ENCODE measurements at regions not wholly inside any gene's neighbourhood (a gene's known extent, or its start where the extent isn't known, plus 50 kb on each side); places are given as distances from the start of the nearest gene placed in this dataset.
"Not testable (repeated sequence)": the region's sequence is repeated elsewhere in the genome, so short reads cannot be mapped to it uniquely, and the experiment has no call there.

GRCh38 chr5:92242170-92242569 lies 859.1 kb upstream of the ARRDC3 start:
- TF ChIP-seq SPI1 (IDR thresholded peaks at IDR 0.05; ENCODE audit: borderline replicate concordance, low read depth): no peak
- no peak for TF ChIP-seq CTCF (IDR thresholded peaks at IDR 0.05; ENCODE audit: insufficient read depth, low read length)
- no peak for TF ChIP-seq GABPA (IDR thresholded peaks at IDR 0.05; ENCODE audit: low read depth)
- no peak for TF ChIP-seq POLR2AphosphoS5 (IDR thresholded peaks at IDR 0.05; ENCODE audit: low read depth)
- no peak for TF ChIP-seq REST (IDR thresholded peaks at IDR 0.05; ENCODE audit: insufficient replicate concordance, low read depth)
- H3K27ac ChIP-seq (replicated peaks): no peak overlapping the region
- no peak for DNase-seq (ENCODE audit: low read depth in 1 of 2, low spot score in 1 of 2)
- no peaks in the 10 kb centered on the region for H3K27me3 ChIP-seq (ENCODE audit: insufficient read depth, poor library complexity, severe bottlenecking)
- H3K4me3 ChIP-seq (replicated peaks; ENCODE audit: insufficient read depth, low read length): no peak overlapping the region

- Histone ChIP-seq H3K27me3 (ENCODE audit: insufficient read depth, poor library complexity, severe bottlenecking) (no peaks in the 10 kb centered on the region), H3K27ac (replicated peaks) (no peak overlapping the region), H3K4me3 (replicated peaks; ENCODE audit: insufficient read depth, low read length) (no peak overlapping the region)
- no peak for TF ChIP-seq SPI1 (IDR thresholded peaks at IDR 0.05; ENCODE audit: borderline replicate concordance, low read depth)
- no peak for TF ChIP-seq POLR2AphosphoS5 (IDR thresholded peaks at IDR 0.05; ENCODE audit: low read depth)
- no peak for TF ChIP-seq CTCF (IDR thresholded peaks at IDR 0.05; ENCODE audit: insufficient read depth, low read length)
- TF ChIP-seq GABPA (IDR thresholded peaks at IDR 0.05; ENCODE audit: low read depth): no peak
- TF ChIP-seq REST (IDR thresholded peaks at IDR 0.05; ENCODE audit: insufficient replicate concordance, low read depth): no peak
- no peak for DNase-seq (ENCODE audit: low read depth in 1 of 2, low spot score in 1 of 2)
Observed at GRCh38 chr5:92237896-92238295, 854.8 kb upstream of the ARRDC3 start.

- no peak overlapping the region for H3K4me3 ChIP-seq (replicated peaks; ENCODE audit: insufficient read depth, low read length)
- no peak overlapping the region for H3K27ac ChIP-seq (replicated peaks)
- DNase-seq (ENCODE audit: low read depth in 1 of 2, low spot score in 1 of 2): no peak
- no peak for TF ChIP-seq POLR2AphosphoS5 (IDR thresholded peaks at IDR 0.05; ENCODE audit: low read depth)
- no peak for TF ChIP-seq SPI1 (IDR thresholded peaks at IDR 0.05; ENCODE audit: borderline replicate concordance, low read depth)
- TF ChIP-seq CTCF (IDR thresholded peaks at IDR 0.05; ENCODE audit: insufficient read depth, low read length): no peak
- no peak for TF ChIP-seq REST (IDR thresholded peaks at IDR 0.05; ENCODE audit: insufficient replicate concordance, low read depth)
- no peak for TF ChIP-seq GABPA (IDR thresholded peaks at IDR 0.05; ENCODE audit: low read depth)
- no peaks in the 10 kb centered on the region for H3K27me3 ChIP-seq (ENCODE audit: insufficient read depth, poor library complexity, severe bottlenecking)
Observed at GRCh38 chr5:92222449-92222848, 839.3 kb upstream of the ARRDC3 start.

- H3K27me3 ChIP-seq (ENCODE audit: insufficient read depth, poor library complexity, severe bottlenecking); H3K4me3 ChIP-seq (replicated peaks; ENCODE audit: insufficient read depth, low read length); H3K27ac ChIP-seq (replicated peaks); DNase-seq (ENCODE audit: low read depth in 1 of 2, low spot score in 1 of 2): not testable (repeated sequence)
Observed at GRCh38 chr5:92216852-92217251, 833.7 kb upstream of the ARRDC3 start.

All from HL-60 (cell line).